Endothelial cell of umbilical vein (primary cell): ENCODE measurements at regions not wholly inside any gene's neighbourhood (a gene's known extent, or its start where the extent isn't known, plus 50 kb on each side); places are given as distances from the start of the nearest gene placed in this dataset.

Experiments used
- BruUV-seq: library from RNA; stranded (reverse); fragments of 400-500 nt; replicated peaks from 2 replicates; lab custom pipeline; 2021; lab: Mats Ljungman, UMichigan
- CTCF ChIA-PET: fragments of 300-600, 350-600 bp; sonication (Branson Sonifier 250); formaldehyde crosslinking; loops from one replicate; lab custom pipeline; 2021; ENCODE audit warnings: antibody characterized with exemption, inconsistent platforms; lab: Charles Lee
- POLR2A ChIA-PET: fragments of 300-600, 350-600 bp; sonication (Branson Sonifier 250); formaldehyde crosslinking; loops from one replicate; lab custom pipeline; 2021; ENCODE audit warnings: antibody characterized with exemption, inconsistent platforms; lab: Charles Lee
- DNase-seq: peaks from one replicate; pipeline ENCODE4 v3.0.0-alpha.2; 2011; ENCODE audit warnings: low read depth, low spot score
- FAIRE-seq: peaks from 2 replicates; lab custom pipeline; 2011; peaks lifted over from hg19 to GRCh38; lab: Jason Lieb, UNC
- H2AFZ ChIP-seq: 2 replicates; pipeline ENCODE4 v1.6.0; 2012; ENCODE audit warnings: low read depth, low read length, control low read depth, inconsistent platforms
- H3K27ac ChIP-seq: 2 replicates; pipeline ENCODE4 v1.5.1; 2011; ENCODE audit warnings: low read depth, mild to moderate bottlenecking, control low read depth, low read length, moderate library complexity; ENCODE audit not compliant: insufficient read depth
- H3K27me3 ChIP-seq, 2 experiments: 2 replicates each; pipeline versions ENCODE4 v1.6.0 to v1.6.1; 2011; ENCODE audit warnings: low read length in 2 of 2, mixed read lengths in 1 of 2; ENCODE audit not compliant: control insufficient read depth in 2 of 2, insufficient read depth in 2 of 2
- H3K36me3 ChIP-seq, 2 experiments: 2 replicates in 1 of 2; 3 replicates in 1 of 2; pipeline ENCODE4 v1.5.1; 2011; ENCODE audit warnings: low read length in 2 of 2, mild to moderate bottlenecking in 1 of 2, moderate library complexity in 1 of 2; ENCODE audit not compliant: control insufficient read depth in 2 of 2, insufficient read depth in 2 of 2; ENCODE audit errors: extremely low read depth in 1 of 2
- H3K4me1 ChIP-seq: 3 replicates; pipeline ENCODE4 v1.5.1; 2011; ENCODE audit warnings: mild to moderate bottlenecking, low read length; ENCODE audit not compliant: control insufficient read depth, insufficient read depth; ENCODE audit errors: extremely low read depth
- H3K4me2 ChIP-seq: 2 replicates; pipeline ENCODE4 v1.6.1; 2011; ENCODE audit warnings: low read length, control low read depth, mixed read lengths; ENCODE audit not compliant: insufficient read depth
- H3K4me3 ChIP-seq, 3 experiments: fragments of 200-600 bp in 1 of 3; sonication (generic), shearing (Covaris generic) in 1 of 3; replicated peaks in 1 of 3; 2 replicates each; pipeline ENCODE4 v1.5.1; 2011 to 2016; ENCODE audit warnings: control low read depth in 3 of 3, low read length in 3 of 3, mild to moderate bottlenecking in 2 of 3, inconsistent platforms in 1 of 3, low read depth in 1 of 3, moderate library complexity in 1 of 3; ENCODE audit not compliant: insufficient read depth in 1 of 3
- H3K79me2 ChIP-seq: 2 replicates; pipeline ENCODE4 v1.6.0; 2012; ENCODE audit warnings: low read length, inconsistent platforms; ENCODE audit not compliant: control insufficient read depth, insufficient read depth
- H3K9ac ChIP-seq: replicated peaks from 2 replicates; pipeline ENCODE3; 2011; ENCODE audit warnings: low read length, control low read depth; ENCODE audit not compliant: insufficient read depth; ENCODE audit errors: extremely low read depth
- H3K9me1 ChIP-seq: replicated peaks from 3 replicates; pipeline ENCODE4 v1.6.0; 2011; ENCODE audit warnings: mild to moderate bottlenecking, low read length; ENCODE audit not compliant: control insufficient read depth, insufficient read depth; ENCODE audit errors: extremely low read depth
- H3K9me3 ChIP-seq: replicated peaks from 2 replicates; pipeline ENCODE4 v1.5.1; 2012; ENCODE audit warnings: low read length, inconsistent platforms; ENCODE audit not compliant: control insufficient read depth, insufficient read depth
- H4K20me1 ChIP-seq: replicated peaks from 2 replicates; pipeline ENCODE3; 2011; ENCODE audit warnings: mild to moderate bottlenecking, low read length; ENCODE audit not compliant: control insufficient read depth, insufficient read depth; ENCODE audit errors: extremely low read depth
- CTCF ChIP-seq, 2 donors: IDR thresholded peaks; 1 replicate in 1 of 2; 2 replicates in 1 of 2; pipeline ENCODE4 v1.5.1; 2011; ENCODE audit warnings: low read length in 2 of 2, mild to moderate bottlenecking in 2 of 2, moderate library complexity in 2 of 2, control low read depth in 1 of 2, inconsistent platforms in 1 of 2, low read depth in 1 of 2; ENCODE audit not compliant: insufficient read depth in 1 of 2; ENCODE audit errors: extremely low read depth in 1 of 2
- EZH2 ChIP-seq: IDR thresholded peaks from 2 replicates; pipeline ENCODE4 v1.6.1; 2012; ENCODE audit warnings: borderline replicate concordance, low read depth, mild to moderate bottlenecking, moderate library complexity, low read length, inconsistent platforms; ENCODE audit not compliant: severe bottlenecking
- FOS ChIP-seq: IDR thresholded peaks from 2 replicates; pipeline ENCODE4 v1.6.1; 2011; ENCODE audit warnings: mild to moderate bottlenecking, low read length, moderate library complexity, borderline replicate concordance; ENCODE audit not compliant: insufficient read depth
- GATA2 ChIP-seq: IDR thresholded peaks from 2 replicates; pipeline ENCODE4 v1.7.0; 2011; ENCODE audit warnings: low read depth, mild to moderate bottlenecking, moderate library complexity, mixed read lengths, low read length; ENCODE audit not compliant: insufficient read length, insufficient read depth
- JUN ChIP-seq: IDR thresholded peaks from 2 replicates; pipeline ENCODE4 v1.6.1; 2011; ENCODE audit warnings: borderline replicate concordance, low read depth; ENCODE audit not compliant: insufficient read length, insufficient read depth
- MAX ChIP-seq: IDR thresholded peaks from 2 replicates; pipeline ENCODE4 v1.6.1; 2011; ENCODE audit not compliant: insufficient read depth, insufficient read length
- MYC ChIP-seq: IDR thresholded peaks from one replicate; pipeline ENCODE4 v1.6.1; 2011; ENCODE audit warnings: mild to moderate bottlenecking, low read depth, low read length
- POLR2A ChIP-seq: IDR thresholded peaks from 2 replicates; pipeline ENCODE4 v1.6.1; 2012; ENCODE audit warnings: low read depth, mild to moderate bottlenecking, control low read depth, low read length
- POLR2AphosphoS5 ChIP-seq: IDR thresholded peaks from 2 replicates; pipeline ENCODE4 v1.6.1; 2012; ENCODE audit warnings: low read depth, mild to moderate bottlenecking, control low read depth, low read length, moderate library complexity; ENCODE audit not compliant: insufficient read depth
- dilution Hi-C: fragments of 300-500 bp; cut with MboI; formaldehyde crosslinking; loops from one replicate; pipeline ENCODE4 v1.15.0; 2019; ENCODE audit warnings: low sequenced_read_pairs; ENCODE audit not compliant: extremely low pct_ligation_motif_present
- intact Hi-C: fragments of 100-400 bp; cut with micrococcal nuclease; formaldehyde crosslinking; loops from one replicate; pipeline ENCODE4 v1.10.0; 2022

- H2AFZ ChIP-seq, result no peak overlapping the region
- no peak overlapping the region for H3K4me3 ChIP-seq
- intact Hi-C loops (no loop called here), dilution Hi-C loops (no loop called here)
- H3K36me3 ChIP-seq, result no peaks in the 10 kb centered on the region
- FAIRE-seq (no peak), DNase-seq (no peak)
- no peaks in the 10 kb centered on the region for H3K9me1 ChIP-seq
- ChIA-PET POLR2A (no interaction called here), CTCF (no interaction called here)
- no peaks in the 10 kb centered on the region for H4K20me1 ChIP-seq
- no peak overlapping the region for H3K4me2 ChIP-seq
- no peaks in the 10 kb centered on the region for H3K9me3 ChIP-seq
- H3K27me3 ChIP-seq, result no peaks in the 10 kb centered on the region
- TF ChIP-seq JUN (no peak), POLR2AphosphoS5 (no peak), GATA2 (no peak), FOS (no peak), POLR2A (no peak), MAX (no peak), MYC (no peak), EZH2 (no peak)
- no peaks in the 10 kb centered on the region for H3K79me2 ChIP-seq
- H3K27ac ChIP-seq, result no peak overlapping the region
- no peak overlapping the region for H3K9ac ChIP-seq
- BruUV-seq, result no TSS peak
- no peaks in the 10 kb centered on the region for H3K4me1 ChIP-seq
Observed at GRCh38 chr6:63449714-63450113, 122.6 kb upstream of the LOC128125822 start.

DNA sequence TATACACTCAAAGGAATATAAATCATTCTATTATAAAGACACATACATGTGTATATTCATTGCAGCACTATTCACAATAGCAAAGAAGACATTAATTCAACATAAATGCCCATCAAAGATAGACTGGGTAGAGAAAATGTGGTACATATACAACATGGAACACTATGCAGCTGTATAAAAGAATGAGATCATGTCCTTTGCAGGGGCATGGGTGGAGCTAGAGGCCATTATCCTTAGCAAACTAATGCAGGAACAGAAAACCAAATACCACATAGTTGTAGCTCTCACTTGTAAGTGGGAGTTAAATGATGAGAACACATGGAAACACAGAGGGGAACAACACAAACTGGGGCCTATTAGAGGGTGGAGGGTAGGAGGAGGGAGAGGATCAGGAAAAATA lies 121.0 kb upstream of the LOC128125822 start:
- H4K20me1 ChIP-seq, result no peaks in the 10 kb centered on the region
- no peaks in the 10 kb centered on the region for H3K36me3 ChIP-seq
- H2AFZ ChIP-seq, result no peak overlapping the region
- no peaks in the 10 kb centered on the region for H3K4me1 ChIP-seq
- ChIA-PET POLR2A (no interaction called here), CTCF (no interaction called here)
- H3K9me3 ChIP-seq, result no peaks in the 10 kb centered on the region
- H3K27me3 ChIP-seq, result no peaks in the 10 kb centered on the region
- no peak for FAIRE-seq
- H3K27ac ChIP-seq, result no peak overlapping the region
- BruUV-seq, result no TSS peak
- DNase-seq, result no peak
- no peak overlapping the region for H3K4me2 ChIP-seq
- H3K4me3 ChIP-seq, result no peak overlapping the region
- H3K9ac ChIP-seq, result no peak overlapping the region
- dilution Hi-C loops (no loop called here), intact Hi-C loops (no loop called here)
- no peaks in the 10 kb centered on the region for H3K9me1 ChIP-seq
- TF ChIP-seq GATA2, result no peak
- no peak for TF ChIP-seq MYC
- TF ChIP-seq POLR2AphosphoS5, result no peak
- TF ChIP-seq CTCF (IDR thresholded peaks at IDR 0.05; ENCODE audit: extremely low read depth in 1 of 2, insufficient read depth in 1 of 2, low read depth in 1 of 2, low read length in 2 of 2), result no peak
- no peak for TF ChIP-seq MAX
- no peak for TF ChIP-seq POLR2A
- TF ChIP-seq FOS, result no peak
- no peak for TF ChIP-seq EZH2
- TF ChIP-seq JUN, result no peak
- H3K79me2 ChIP-seq, result no peaks in the 10 kb centered on the region
